GM23338 (cell line): ENCODE measurements at regions not wholly inside any gene's neighbourhood (a gene's known extent, or its start where the extent isn't known, plus 50 kb on each side); places are given as distances from the start of the nearest gene placed in this dataset.

Experiments used
- ATAC-seq: fragments of 200-7000 bp; cut with Tn5 transposase; 3 replicates; pipeline ENCODE4 v1.9.1; 2020
- DNase-seq: peaks from one replicate; pipeline ENCODE4 v3.0.0-alpha.2; 2015; ENCODE audit warnings: low spot score
- H2AFZ ChIP-seq: fragments of 200-600 bp; sonication (generic); 2 replicates; pipeline ENCODE4 v1.8.0; 2016; ENCODE audit warnings: antibody characterized with exemption, mild to moderate bottlenecking, moderate library complexity
- H3F3A ChIP-seq: fragments of 200-600 bp; sonication (generic); replicated peaks from 2 replicates; pipeline ENCODE4 v1.8.0; 2017; ENCODE audit warnings: antibody characterized with exemption, mixed run types, low read depth
- H3K27ac ChIP-seq: fragments of 200-600 bp; sonication (generic); 2 replicates; pipeline ENCODE4 v1.6.1; 2016; ENCODE audit warnings: low read depth
- H3K27me3 ChIP-seq: fragments of 200-600 bp; sonication (generic); 2 replicates; pipeline ENCODE4 v1.8.0; 2016; ENCODE audit warnings: mild to moderate bottlenecking, mixed run types, moderate library complexity; ENCODE audit not compliant: insufficient read depth
- H3K36me3 ChIP-seq: fragments of 200-600 bp; sonication (generic); 2 replicates; pipeline ENCODE4 v1.8.0; 2016; ENCODE audit warnings: mild to moderate bottlenecking; ENCODE audit not compliant: insufficient read depth
- H3K4me1 ChIP-seq: fragments of 200-600 bp; sonication (generic); 2 replicates; pipeline ENCODE4 v1.8.0; 2016; ENCODE audit warnings: mild to moderate bottlenecking, moderate library complexity; ENCODE audit not compliant: insufficient read depth
- H3K4me2 ChIP-seq: fragments of 200-600 bp; sonication (generic); 2 replicates; pipeline ENCODE4 v1.7.1; 2017; ENCODE audit warnings: mixed run types
- H3K4me3 ChIP-seq: fragments of 200-600 bp; sonication (generic); 2 replicates; pipeline ENCODE4 v1.6.1; 2016; ENCODE audit warnings: mixed run types
- H3K79me2 ChIP-seq: fragments of 200-600 bp; sonication (generic); replicated peaks from 2 replicates; pipeline ENCODE4 v1.8.0; 2017; ENCODE audit warnings: mild to moderate bottlenecking; ENCODE audit not compliant: insufficient read depth
- H3K9me2 ChIP-seq: fragments of 200-600 bp; sonication (generic); 2 replicates; pipeline ENCODE4 v1.8.0; 2017; ENCODE audit not compliant: insufficient read depth
- H4K20me1 ChIP-seq: fragments of 200-600 bp; sonication (generic); replicated peaks from 2 replicates; pipeline ENCODE4 v1.8.0; 2017; ENCODE audit warnings: mild to moderate bottlenecking; ENCODE audit not compliant: insufficient read depth
- H3K27ac Mint-ChIP-seq: 2 replicates; pipeline ENCODE4 v1.8.0; 2020; ENCODE audit warnings: inconsistent platforms, mild to moderate bottlenecking, moderate library complexity, mixed read lengths
- H3K27me3 Mint-ChIP-seq: 3 replicates; pipeline ENCODE4 v1.8.0; 2022; ENCODE audit warnings: low read depth, mild to moderate bottlenecking, moderate library complexity, mixed read lengths, inconsistent platforms; ENCODE audit not compliant: insufficient read depth, poor library complexity
- H3K36me3 Mint-ChIP-seq: 3 replicates; pipeline ENCODE4 v1.8.0; 2021; ENCODE audit warnings: low read depth, mild to moderate bottlenecking, inconsistent platforms, moderate library complexity, mixed read lengths
- H3K4me1 Mint-ChIP-seq: 3 replicates; pipeline ENCODE4 v1.8.0; 2020; ENCODE audit warnings: mild to moderate bottlenecking, inconsistent platforms, mixed read lengths
- H3K4me3 Mint-ChIP-seq: 3 replicates; pipeline ENCODE4 v1.8.0; 2021; ENCODE audit warnings: moderate library complexity, mild to moderate bottlenecking, inconsistent platforms, mixed read lengths
- H3K9me3 Mint-ChIP-seq: 3 replicates; pipeline ENCODE4 v1.8.0; 2020; ENCODE audit warnings: moderate library complexity, mild to moderate bottlenecking, inconsistent platforms, mixed read lengths
- CREB1 ChIP-seq: fragments of 250-450 bp; sonication (Bioruptor Pico); IDR thresholded peaks from 2 replicates; pipeline ENCODE4 v1.5.0; 2020; ENCODE audit warnings: low read depth, mild to moderate bottlenecking, moderate library complexity
- EZH2 ChIP-seq: fragments of 200-600 bp; sonication (generic); IDR thresholded peaks from one replicate; pipeline ENCODE4 v1.8.0; 2017; ENCODE audit warnings: antibody characterized with exemption, mild to moderate bottlenecking, low read depth; ENCODE audit not compliant: unreplicated experiment
- EZH2phosphoT487 ChIP-seq: fragments of 200-600 bp; sonication (generic); IDR thresholded peaks from one replicate; pipeline ENCODE4 v1.8.1; 2018; ENCODE audit warnings: antibody characterized with exemption; ENCODE audit not compliant: unreplicated experiment
- JUNB ChIP-seq: IDR thresholded peaks from one replicate; pipeline ENCODE4 v1.6.1; 2016; ENCODE audit warnings: antibody characterized with exemption; ENCODE audit not compliant: unreplicated experiment
- NANOG ChIP-seq: IDR thresholded peaks from 2 replicates; pipeline ENCODE4 v1.6.1; 2016; ENCODE audit warnings: antibody characterized with exemption, borderline replicate concordance
- POLR2AphosphoS5 ChIP-seq: IDR thresholded peaks from 2 replicates; pipeline ENCODE4 v1.6.1; 2016; ENCODE audit warnings: antibody characterized with exemption, low read depth
- STAT1 ChIP-seq: IDR thresholded peaks from one replicate; pipeline ENCODE4 v1.6.1; 2016; ENCODE audit warnings: antibody characterized with exemption; ENCODE audit not compliant: unreplicated experiment
- ZNF114 ChIP-seq: fragments of 250-450 bp; sonication (Bioruptor Pico); IDR thresholded peaks from 2 replicates; pipeline ENCODE4 v1.5.0; 2020; ENCODE audit warnings: mild to moderate bottlenecking, moderate library complexity
- ZNF331 ChIP-seq: fragments of 250-450 bp; sonication (Bioruptor Pico); IDR thresholded peaks from 2 replicates; pipeline ENCODE4 v1.5.0; 2020; ENCODE audit warnings: low read depth, mild to moderate bottlenecking, moderate library complexity
- TF ChIP-seq, protein P1 (sequence below): fragments of 250-450 bp; sonication (Bioruptor Pico); IDR thresholded peaks from 2 replicates; pipeline ENCODE4 v1.5.0; 2020; ENCODE audit warnings: mild to moderate bottlenecking, moderate library complexity
- TF ChIP-seq, protein P2 (sequence below): IDR thresholded peaks from 2 replicates; pipeline ENCODE4 v1.6.1; 2016; ENCODE audit warnings: antibody characterized with exemption
- TF ChIP-seq, protein P3 (sequence below): IDR thresholded peaks from one replicate; pipeline ENCODE4 v1.6.1; 2018; ENCODE audit warnings: antibody characterized with exemption; ENCODE audit not compliant: unreplicated experiment
- TF ChIP-seq, protein P4 (sequence below), 2 experiments: fragments of 200-600 bp in 1 of 2; sonication (generic) in 1 of 2; conservative IDR thresholded peaks; 2 replicates each; pipeline versions ENCODE4 v1.5.1 to v1.6.1; 2016 to 2017; ENCODE audit warnings: antibody characterized with exemption in 2 of 2, low read depth in 2 of 2, mild to moderate bottlenecking in 2 of 2, moderate library complexity in 1 of 2

DNA sequence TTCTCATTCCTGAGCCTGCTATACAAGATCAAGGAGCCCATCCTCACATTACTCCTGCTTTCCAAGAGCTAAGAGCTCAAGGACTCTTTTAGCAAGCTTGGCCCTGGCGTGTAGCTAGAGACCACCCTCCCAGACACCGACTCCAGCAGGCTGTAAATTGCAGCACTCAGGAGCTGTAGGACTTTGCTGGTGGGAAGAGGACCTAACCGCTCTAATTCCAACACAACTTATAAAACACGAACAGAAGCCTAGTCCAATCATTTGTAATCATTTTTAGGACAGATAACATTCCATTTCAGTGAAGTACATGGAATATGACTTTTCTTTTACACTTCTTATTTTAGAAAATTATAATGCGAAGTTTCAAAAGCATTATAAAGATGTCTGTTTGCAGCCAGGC is 219.9 kb downstream of the NXNL2 start:
- Histone ChIP-seq H3K79me2 (no peaks in the 10 kb centered on the region), H3K27me3 (no peaks in the 10 kb centered on the region), H3K9me2 (0 out of 2 replicates have a peak, but pooled peaks cover under 1% of the 10 kb centered on the region), H3K4me2 (no peak overlapping the region), H3K36me3 (no peaks in the 10 kb centered on the region), H2AFZ (no peak overlapping the region), H3F3A (no peaks in the 10 kb centered on the region), H3K4me3 (no peak overlapping the region), H3K4me1 (no peaks in the 10 kb centered on the region), H4K20me1 (no peaks in the 10 kb centered on the region), H3K27ac (no peak overlapping the region)
- Mint-ChIP-seq H3K27ac (no peak overlapping the region), H3K4me3 (no peak overlapping the region), H3K36me3 (no peaks in the 10 kb centered on the region), H3K4me1 (no peaks in the 10 kb centered on the region), H3K9me3 (peaks cover 13% of the 10 kb centered on the region; the same call in 2 of the 3 replicates), H3K27me3 (no peaks in the 10 kb centered on the region)
- DNase-seq (no peak), ATAC-seq (no peak)
- TF ChIP-seq CREB1 = no peak
- TF ChIP-seq, protein P1, sequence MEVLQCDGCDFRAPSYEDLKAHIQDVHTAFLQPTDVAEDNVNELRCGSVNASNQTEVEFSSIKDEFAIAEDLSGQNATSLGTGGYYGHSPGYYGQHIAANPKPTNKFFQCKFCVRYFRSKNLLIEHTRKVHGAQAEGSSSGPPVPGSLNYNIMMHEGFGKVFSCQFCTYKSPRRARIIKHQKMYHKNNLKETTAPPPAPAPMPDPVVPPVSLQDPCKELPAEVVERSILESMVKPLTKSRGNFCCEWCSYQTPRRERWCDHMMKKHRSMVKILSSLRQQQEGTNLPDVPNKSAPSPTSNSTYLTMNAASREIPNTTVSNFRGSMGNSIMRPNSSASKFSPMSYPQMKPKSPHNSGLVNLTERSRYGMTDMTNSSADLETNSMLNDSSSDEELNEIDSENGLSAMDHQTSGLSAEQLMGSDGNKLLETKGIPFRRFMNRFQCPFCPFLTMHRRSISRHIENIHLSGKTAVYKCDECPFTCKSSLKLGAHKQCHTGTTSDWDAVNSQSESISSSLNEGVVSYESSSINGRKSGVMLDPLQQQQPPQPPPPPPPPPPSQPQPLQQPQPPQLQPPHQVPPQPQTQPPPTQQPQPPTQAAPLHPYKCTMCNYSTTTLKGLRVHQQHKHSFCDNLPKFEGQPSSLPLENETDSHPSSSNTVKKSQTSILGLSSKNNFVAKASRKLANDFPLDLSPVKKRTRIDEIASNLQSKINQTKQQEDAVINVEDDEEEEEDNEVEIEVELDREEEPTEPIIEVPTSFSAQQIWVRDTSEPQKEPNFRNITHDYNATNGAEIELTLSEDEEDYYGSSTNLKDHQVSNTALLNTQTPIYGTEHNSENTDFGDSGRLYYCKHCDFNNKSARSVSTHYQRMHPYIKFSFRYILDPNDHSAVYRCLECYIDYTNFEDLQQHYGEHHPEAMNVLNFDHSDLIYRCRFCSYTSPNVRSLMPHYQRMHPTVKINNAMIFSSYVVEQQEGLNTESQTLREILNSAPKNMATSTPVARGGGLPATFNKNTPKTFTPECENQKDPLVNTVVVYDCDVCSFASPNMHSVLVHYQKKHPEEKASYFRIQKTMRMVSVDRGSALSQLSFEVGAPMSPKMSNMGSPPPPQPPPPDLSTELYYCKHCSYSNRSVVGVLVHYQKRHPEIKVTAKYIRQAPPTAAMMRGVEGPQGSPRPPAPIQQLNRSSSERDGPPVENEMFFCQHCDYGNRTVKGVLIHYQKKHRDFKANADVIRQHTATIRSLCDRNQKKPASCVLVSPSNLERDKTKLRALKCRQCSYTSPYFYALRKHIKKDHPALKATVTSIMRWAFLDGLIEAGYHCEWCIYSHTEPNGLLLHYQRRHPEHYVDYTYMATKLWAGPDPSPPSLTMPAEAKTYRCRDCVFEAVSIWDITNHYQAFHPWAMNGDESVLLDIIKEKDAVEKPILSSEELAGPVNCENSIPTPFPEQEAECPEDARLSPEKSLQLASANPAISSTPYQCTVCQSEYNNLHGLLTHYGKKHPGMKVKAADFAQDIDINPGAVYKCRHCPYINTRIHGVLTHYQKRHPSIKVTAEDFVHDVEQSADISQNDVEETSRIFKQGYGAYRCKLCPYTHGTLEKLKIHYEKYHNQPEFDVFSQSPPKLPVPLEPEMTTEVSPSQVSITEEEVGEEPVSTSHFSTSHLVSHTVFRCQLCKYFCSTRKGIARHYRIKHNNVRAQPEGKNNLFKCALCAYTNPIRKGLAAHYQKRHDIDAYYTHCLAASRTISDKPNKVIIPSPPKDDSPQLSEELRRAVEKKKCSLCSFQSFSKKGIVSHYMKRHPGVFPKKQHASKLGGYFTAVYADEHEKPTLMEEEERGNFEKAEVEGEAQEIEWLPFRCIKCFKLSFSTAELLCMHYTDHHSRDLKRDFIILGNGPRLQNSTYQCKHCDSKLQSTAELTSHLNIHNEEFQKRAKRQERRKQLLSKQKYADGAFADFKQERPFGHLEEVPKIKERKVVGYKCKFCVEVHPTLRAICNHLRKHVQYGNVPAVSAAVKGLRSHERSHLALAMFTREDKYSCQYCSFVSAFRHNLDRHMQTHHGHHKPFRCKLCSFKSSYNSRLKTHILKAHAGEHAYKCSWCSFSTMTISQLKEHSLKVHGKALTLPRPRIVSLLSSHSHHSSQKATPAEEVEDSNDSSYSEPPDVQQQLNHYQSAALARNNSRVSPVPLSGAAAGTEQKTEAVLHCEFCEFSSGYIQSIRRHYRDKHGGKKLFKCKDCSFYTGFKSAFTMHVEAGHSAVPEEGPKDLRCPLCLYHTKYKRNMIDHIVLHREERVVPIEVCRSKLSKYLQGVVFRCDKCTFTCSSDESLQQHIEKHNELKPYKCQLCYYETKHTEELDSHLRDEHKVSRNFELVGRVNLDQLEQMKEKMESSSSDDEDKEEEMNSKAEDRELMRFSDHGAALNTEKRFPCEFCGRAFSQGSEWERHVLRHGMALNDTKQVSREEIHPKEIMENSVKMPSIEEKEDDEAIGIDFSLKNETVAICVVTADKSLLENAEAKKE = no peak
- TF ChIP-seq, protein P2, sequence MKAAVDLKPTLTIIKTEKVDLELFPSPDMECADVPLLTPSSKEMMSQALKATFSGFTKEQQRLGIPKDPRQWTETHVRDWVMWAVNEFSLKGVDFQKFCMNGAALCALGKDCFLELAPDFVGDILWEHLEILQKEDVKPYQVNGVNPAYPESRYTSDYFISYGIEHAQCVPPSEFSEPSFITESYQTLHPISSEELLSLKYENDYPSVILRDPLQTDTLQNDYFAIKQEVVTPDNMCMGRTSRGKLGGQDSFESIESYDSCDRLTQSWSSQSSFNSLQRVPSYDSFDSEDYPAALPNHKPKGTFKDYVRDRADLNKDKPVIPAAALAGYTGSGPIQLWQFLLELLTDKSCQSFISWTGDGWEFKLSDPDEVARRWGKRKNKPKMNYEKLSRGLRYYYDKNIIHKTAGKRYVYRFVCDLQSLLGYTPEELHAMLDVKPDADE = no peak
- TF ChIP-seq EZH2 = no peak
- TF ChIP-seq ZNF114 (CRISPR knock-in tag) = no peak
- no peak for TF ChIP-seq ZNF331
- TF ChIP-seq, protein P3, sequence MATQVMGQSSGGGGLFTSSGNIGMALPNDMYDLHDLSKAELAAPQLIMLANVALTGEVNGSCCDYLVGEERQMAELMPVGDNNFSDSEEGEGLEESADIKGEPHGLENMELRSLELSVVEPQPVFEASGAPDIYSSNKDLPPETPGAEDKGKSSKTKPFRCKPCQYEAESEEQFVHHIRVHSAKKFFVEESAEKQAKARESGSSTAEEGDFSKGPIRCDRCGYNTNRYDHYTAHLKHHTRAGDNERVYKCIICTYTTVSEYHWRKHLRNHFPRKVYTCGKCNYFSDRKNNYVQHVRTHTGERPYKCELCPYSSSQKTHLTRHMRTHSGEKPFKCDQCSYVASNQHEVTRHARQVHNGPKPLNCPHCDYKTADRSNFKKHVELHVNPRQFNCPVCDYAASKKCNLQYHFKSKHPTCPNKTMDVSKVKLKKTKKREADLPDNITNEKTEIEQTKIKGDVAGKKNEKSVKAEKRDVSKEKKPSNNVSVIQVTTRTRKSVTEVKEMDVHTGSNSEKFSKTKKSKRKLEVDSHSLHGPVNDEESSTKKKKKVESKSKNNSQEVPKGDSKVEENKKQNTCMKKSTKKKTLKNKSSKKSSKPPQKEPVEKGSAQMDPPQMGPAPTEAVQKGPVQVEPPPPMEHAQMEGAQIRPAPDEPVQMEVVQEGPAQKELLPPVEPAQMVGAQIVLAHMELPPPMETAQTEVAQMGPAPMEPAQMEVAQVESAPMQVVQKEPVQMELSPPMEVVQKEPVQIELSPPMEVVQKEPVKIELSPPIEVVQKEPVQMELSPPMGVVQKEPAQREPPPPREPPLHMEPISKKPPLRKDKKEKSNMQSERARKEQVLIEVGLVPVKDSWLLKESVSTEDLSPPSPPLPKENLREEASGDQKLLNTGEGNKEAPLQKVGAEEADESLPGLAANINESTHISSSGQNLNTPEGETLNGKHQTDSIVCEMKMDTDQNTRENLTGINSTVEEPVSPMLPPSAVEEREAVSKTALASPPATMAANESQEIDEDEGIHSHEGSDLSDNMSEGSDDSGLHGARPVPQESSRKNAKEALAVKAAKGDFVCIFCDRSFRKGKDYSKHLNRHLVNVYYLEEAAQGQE = no peak
- TF ChIP-seq, protein P4, sequence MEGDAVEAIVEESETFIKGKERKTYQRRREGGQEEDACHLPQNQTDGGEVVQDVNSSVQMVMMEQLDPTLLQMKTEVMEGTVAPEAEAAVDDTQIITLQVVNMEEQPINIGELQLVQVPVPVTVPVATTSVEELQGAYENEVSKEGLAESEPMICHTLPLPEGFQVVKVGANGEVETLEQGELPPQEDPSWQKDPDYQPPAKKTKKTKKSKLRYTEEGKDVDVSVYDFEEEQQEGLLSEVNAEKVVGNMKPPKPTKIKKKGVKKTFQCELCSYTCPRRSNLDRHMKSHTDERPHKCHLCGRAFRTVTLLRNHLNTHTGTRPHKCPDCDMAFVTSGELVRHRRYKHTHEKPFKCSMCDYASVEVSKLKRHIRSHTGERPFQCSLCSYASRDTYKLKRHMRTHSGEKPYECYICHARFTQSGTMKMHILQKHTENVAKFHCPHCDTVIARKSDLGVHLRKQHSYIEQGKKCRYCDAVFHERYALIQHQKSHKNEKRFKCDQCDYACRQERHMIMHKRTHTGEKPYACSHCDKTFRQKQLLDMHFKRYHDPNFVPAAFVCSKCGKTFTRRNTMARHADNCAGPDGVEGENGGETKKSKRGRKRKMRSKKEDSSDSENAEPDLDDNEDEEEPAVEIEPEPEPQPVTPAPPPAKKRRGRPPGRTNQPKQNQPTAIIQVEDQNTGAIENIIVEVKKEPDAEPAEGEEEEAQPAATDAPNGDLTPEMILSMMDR (conservative IDR thresholded peaks at IDR 0.05; ENCODE audit: low read depth in 2 of 2) = no peak
- TF ChIP-seq EZH2phosphoT487 = no peak
- TF ChIP-seq NANOG = no peak
- TF ChIP-seq STAT1 = no peak
- no peak for TF ChIP-seq POLR2AphosphoS5
- no peak for TF ChIP-seq JUNB
